22Rv1 (cell line): ENCODE measurements at regions not wholly inside any gene's neighbourhood (a gene's known extent, or its start where the extent isn't known, plus 50 kb on each side); places are given as distances from the start of the nearest gene placed in this dataset.

Source experiments
- H3K27ac ChIP-seq: fragments of 450-650 bp; 2 replicates; pipeline ENCODE4 v1.5.1; 2017
- CTCF ChIP-seq: fragments of 450-650 bp; IDR thresholded peaks from 2 replicates; pipeline ENCODE4 v1.5.1; 2017; ENCODE audit warnings: mild to moderate bottlenecking
- ZFX ChIP-seq: fragments of 450-650 bp; IDR thresholded peaks from 2 replicates; pipeline ENCODE4 v1.6.1; 2017; ENCODE audit warnings: antibody characterized with exemption, borderline replicate concordance

GRCh38 chr4:26135331-26135730 is 185.5 kb upstream of the RBPJ start:
- H3K27ac ChIP-seq: no peak overlapping the region
- TF ChIP-seq ZFX (no peak), CTCF (no peak)

GRCh38 chr4:26136615-26137014 is 184.2 kb upstream of the RBPJ start:
- no peak overlapping the region for H3K27ac ChIP-seq
- TF ChIP-seq CTCF (no peak), ZFX (no peak)

- no peak overlapping the region for H3K27ac ChIP-seq
These were observed 183.5 kb upstream of the RBPJ start for GRCh38 chr4:26137288-26137687.

GRCh38 chr4:26139310-26139924 is 181.4 kb upstream of the RBPJ start:
- peak overlapping the region; percentile 94; the same call in 1 of the 2 replicates for H3K27ac ChIP-seq
- TF ChIP-seq ZFX: no peak
- no peak for TF ChIP-seq CTCF

More at GRCh38 chr4:26137288-26137687, 183.5 kb upstream of the RBPJ start:
- TF ChIP-seq CTCF (no peak), ZFX (no peak)

GRCh38 chr4:26140150-26140898 is 180.5 kb upstream of the RBPJ start:
- peak overlapping the region; percentile 94 for H3K27ac ChIP-seq
- no peak for TF ChIP-seq ZFX

GRCh38 chr4:26141051-26141721 is 179.6 kb upstream of the RBPJ start:
- TF ChIP-seq ZFX (no peak), CTCF (no peak)
- peak overlapping the region; percentile 94 for H3K27ac ChIP-seq

- H3K27ac ChIP-seq: peak overlapping the region; percentile 94
- TF ChIP-seq CTCF: no peak
- no peak for TF ChIP-seq ZFX
These were observed 178.7 kb upstream of the RBPJ start for GRCh38 chr4:26141911-26142638.
